Cerebellar nuclear complex (tissue), 1 donor: ENCODE measurements at regions not wholly inside any gene's neighbourhood (a gene's known extent, or its start where the extent isn't known, plus 50 kb on each side); places are given as distances from the start of the nearest gene placed in this dataset.

Experiments used
- DNase-seq, 2 experiments: peaks; one replicate each; lab custom pipeline; 2025; lab: John Stamatoyannopoulos, UW

- DNase-seq = no peak
Measured at GRCh38 chr3:107897471-107898061, 193.3 kb downstream of the CD47 start.

GRCh38 chr3:107894998-107895397 is 195.8 kb downstream of the CD47 start:
- DNase-seq = no peak

- DNase-seq = no peak
Measured at GRCh38 chr3:107892955-107893624, 197.7 kb downstream of the CD47 start.

- no peak for DNase-seq
Measured at GRCh38 chr3:107884719-107885460, 205.9 kb downstream of the CD47 start.

- no peak for DNase-seq
Measured at GRCh38 chr3:107884028-107884427, 206.8 kb downstream of the CD47 start.

- no peak for DNase-seq
Measured at GRCh38 chr3:107882881-107883280, 207.9 kb downstream of the CD47 start.

- no peak for DNase-seq
Measured at GRCh38 chr3:107882261-107882660, 208.6 kb downstream of the CD47 start.

- no peak for DNase-seq
Measured at GRCh38 chr3:107881509-107881908, 209.3 kb downstream of the CD47 start.

- DNase-seq = no peak
Measured at GRCh38 chr3:107880702-107881101, 210.1 kb downstream of the CD47 start.

- DNase-seq = no peak
Measured at GRCh38 chr3:107877936-107878335, 212.9 kb downstream of the CD47 start.

GRCh38 chr3:107870943-107871638 is 219.7 kb downstream of the CD47 start:
- no peak for DNase-seq

- DNase-seq = no peak
Measured at GRCh38 chr3:107870096-107870495, 220.7 kb downstream of the CD47 start.

GRCh38 chr3:107868449-107868848 is 222.4 kb downstream of the CD47 start:
- DNase-seq = no peak

GRCh38 chr3:107861904-107862303 is 228.9 kb downstream of the CD47 start:
- DNase-seq = no peak

- DNase-seq = no peak
Measured at GRCh38 chr3:107861422-107861821, 229.4 kb downstream of the CD47 start.
